ENCODE measurements at regions not wholly inside any gene's neighbourhood (a gene's known extent, or its start where the extent isn't known, plus 50 kb on each side); places are given as distances from the start of the nearest gene placed in this dataset.

GRCh38 chr7:46999866-47000265, 582.0 kb downstream of the TNS3 start:
- no peak for TF ChIP-seq EZH2 (IDR thresholded peaks at IDR 0.05)
- no peak for TF ChIP-seq POLR2AphosphoS5 (IDR thresholded peaks at IDR 0.05; ENCODE audit: borderline replicate concordance, low read depth, low read length)
- TF ChIP-seq FOXP2 (optimal IDR thresholded peaks at IDR 0.05; ENCODE audit: control extremely low read depth, extremely low read length, insufficient read depth): no peak

All from SK-N-MC (cell line).